OCI-LY1 (cell line): ENCODE measurements at regions not wholly inside any gene's neighbourhood (a gene's known extent, or its start where the extent isn't known, plus 50 kb on each side); places are given as distances from the start of the nearest gene placed in this dataset.

ENCODE experiments used
- CTCF ChIP-seq: fragments of 200-600 bp; sonication (generic), shearing (Covaris generic); IDR thresholded peaks from 2 replicates; pipeline ENCODE4 v1.5.1; 2017; ENCODE audit warnings: mild to moderate bottlenecking, antibody characterized with exemption, low read length, moderate library complexity, mixed read lengths
- EZH2 ChIP-seq: fragments of 200-600 bp; sonication (generic), shearing (Covaris generic); IDR thresholded peaks from 2 replicates; pipeline ENCODE4 v1.8.0; 2017; ENCODE audit warnings: borderline replicate concordance, mixed run types, mild to moderate bottlenecking, antibody characterized with exemption, low read length, moderate library complexity, mixed read lengths

- TF ChIP-seq CTCF (no peak), EZH2 (no peak)
Observed at GRCh38 chr2:41923156-41923786, 124.5 kb upstream of the PKDCC start.
